SU-DHL-6 (cell line): ENCODE measurements at regions not wholly inside any gene's neighbourhood (a gene's known extent, or its start where the extent isn't known, plus 50 kb on each side); places are given as distances from the start of the nearest gene placed in this dataset.

ENCODE experiments used
- CTCF ChIP-seq: fragments of 200-600 bp; sonication (generic); IDR thresholded peaks from one replicate; pipeline ENCODE4 v1.5.1; 2017; ENCODE audit warnings: antibody characterized with exemption, mild to moderate bottlenecking, low read length, moderate library complexity; ENCODE audit not compliant: insufficient read depth, poor library complexity, severe bottlenecking
- EZH2phosphoT487 ChIP-seq: fragments of 200-600 bp; sonication (generic), shearing (Covaris generic); conservative IDR thresholded peaks from 2 replicates; pipeline ENCODE4 v1.6.1; 2018; ENCODE audit warnings: mild to moderate bottlenecking, antibody characterized with exemption, low read length, moderate library complexity, mixed read lengths

GRCh38 chr7:152967958-152968357 is 208.4 kb downstream of the ACTR3B start:
- TF ChIP-seq CTCF (no peak), EZH2phosphoT487 (no peak)
